ENCODE measurements at regions not wholly inside any gene's neighbourhood (a gene's known extent, or its start where the extent isn't known, plus 50 kb on each side); places are given as distances from the start of the nearest gene placed in this dataset.

- TF ChIP-seq CTCF (IDR thresholded peaks at IDR 0.05): no peak
- TF ChIP-seq NR1H2 (CRISPR knock-in tag; IDR thresholded peaks at IDR 0.05): no peak
- no peak for TF ChIP-seq IRF2 (CRISPR knock-in tag; IDR thresholded peaks at IDR 0.05; ENCODE audit: borderline replicate concordance, low read depth)
- no peak for TF ChIP-seq JUN (CRISPR knock-in tag; IDR thresholded peaks at IDR 0.05)
Observed at GRCh38 chr2:195472501-195473234, 184.4 kb upstream of the SLC39A10 start.

Measured in WTC11 (cell line).